ENCODE measurements at regions not wholly inside any gene's neighbourhood (a gene's known extent, or its start where the extent isn't known, plus 50 kb on each side); places are given as distances from the start of the nearest gene placed in this dataset.

GRCh38 chr14:65211341-65211987, 109.1 kb upstream of the MAX start:
- H3K27ac ChIP-seq, result no peak overlapping the region
- DNase-seq, result no peak
- intact Hi-C loops (cut with DNase I; ENCODE audit: low total_unique reads), result no loop called here
- no peaks in the 10 kb centered on the region for H3K36me3 ChIP-seq (ENCODE audit: low read depth, missing control alignments)
- no peaks in the 10 kb centered on the region for H3K4me1 ChIP-seq
- no peaks in the 10 kb centered on the region for H3K27me3 ChIP-seq
- no peak overlapping the region for H3K4me3 ChIP-seq
- no peaks in the 10 kb centered on the region for H3K9me3 ChIP-seq
- TF ChIP-seq, protein P1, sequence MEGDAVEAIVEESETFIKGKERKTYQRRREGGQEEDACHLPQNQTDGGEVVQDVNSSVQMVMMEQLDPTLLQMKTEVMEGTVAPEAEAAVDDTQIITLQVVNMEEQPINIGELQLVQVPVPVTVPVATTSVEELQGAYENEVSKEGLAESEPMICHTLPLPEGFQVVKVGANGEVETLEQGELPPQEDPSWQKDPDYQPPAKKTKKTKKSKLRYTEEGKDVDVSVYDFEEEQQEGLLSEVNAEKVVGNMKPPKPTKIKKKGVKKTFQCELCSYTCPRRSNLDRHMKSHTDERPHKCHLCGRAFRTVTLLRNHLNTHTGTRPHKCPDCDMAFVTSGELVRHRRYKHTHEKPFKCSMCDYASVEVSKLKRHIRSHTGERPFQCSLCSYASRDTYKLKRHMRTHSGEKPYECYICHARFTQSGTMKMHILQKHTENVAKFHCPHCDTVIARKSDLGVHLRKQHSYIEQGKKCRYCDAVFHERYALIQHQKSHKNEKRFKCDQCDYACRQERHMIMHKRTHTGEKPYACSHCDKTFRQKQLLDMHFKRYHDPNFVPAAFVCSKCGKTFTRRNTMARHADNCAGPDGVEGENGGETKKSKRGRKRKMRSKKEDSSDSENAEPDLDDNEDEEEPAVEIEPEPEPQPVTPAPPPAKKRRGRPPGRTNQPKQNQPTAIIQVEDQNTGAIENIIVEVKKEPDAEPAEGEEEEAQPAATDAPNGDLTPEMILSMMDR (IDR thresholded peaks at IDR 0.05), result no peak
- TF ChIP-seq POLR2A (IDR thresholded peaks at IDR 0.05), result no peak
- 83 to 85% methylated on average over 3 of the region's 3 CpGs for WGBS, 2 donors

DNA sequence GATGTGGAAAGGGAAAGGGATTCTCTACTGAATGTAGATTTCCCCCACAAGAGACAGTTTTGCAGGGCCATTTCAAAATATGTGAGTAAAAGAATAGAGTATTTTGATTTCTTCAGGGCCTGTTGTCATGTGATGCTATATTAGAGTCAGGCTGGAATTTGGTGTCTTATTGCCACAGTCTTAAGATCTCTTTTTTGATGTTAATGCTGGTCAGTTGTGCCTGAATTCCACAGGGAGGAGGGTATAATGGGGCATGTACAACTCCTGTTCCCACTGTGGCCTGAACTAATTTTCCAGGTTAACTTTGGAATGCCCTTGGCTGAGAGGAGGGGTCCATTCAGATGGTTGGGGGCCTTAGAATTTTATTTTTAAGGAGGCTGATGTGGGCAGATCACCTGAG, 111.0 kb upstream of the MAX start:
- Histone ChIP-seq H3K36me3 (ENCODE audit: low read depth, missing control alignments) (no peaks in the 10 kb centered on the region), H3K4me1 (no peaks in the 10 kb centered on the region), H3K27me3 (no peaks in the 10 kb centered on the region), H3K27ac (no peak overlapping the region), H3K4me3 (no peak overlapping the region), H3K9me3 (no peaks in the 10 kb centered on the region)
- no peak for DNase-seq
- intact Hi-C loops (cut with DNase I; ENCODE audit: low total_unique reads), result no loop called here
- TF ChIP-seq, protein P1 (IDR thresholded peaks at IDR 0.05), result no peak
- TF ChIP-seq POLR2A (IDR thresholded peaks at IDR 0.05), result no peak

DNA sequence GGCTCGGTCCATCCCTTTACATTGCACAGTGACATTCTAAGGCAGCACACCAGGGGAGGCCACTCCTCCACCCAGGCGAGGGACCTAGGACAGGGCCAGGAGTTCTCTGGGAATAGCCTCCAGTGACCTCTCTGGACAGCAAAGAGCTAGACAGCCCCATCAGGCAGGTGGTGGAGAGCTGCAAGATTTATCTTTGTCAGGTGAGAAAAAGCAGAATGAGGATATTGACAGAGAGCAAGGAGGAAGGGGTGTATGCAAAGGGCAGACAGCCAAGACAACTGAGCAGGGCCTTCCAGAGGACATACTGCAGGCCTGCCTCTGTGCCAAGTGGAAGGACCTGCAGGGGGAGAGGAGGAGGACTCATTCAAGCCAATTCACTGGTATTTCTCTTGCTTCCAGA, 112.4 kb upstream of the MAX start:
- no peaks in the 10 kb centered on the region for H3K36me3 ChIP-seq (ENCODE audit: low read depth, missing control alignments)
- H3K4me1 ChIP-seq, result no peaks in the 10 kb centered on the region
- intact Hi-C loops (cut with DNase I; ENCODE audit: low total_unique reads), result no loop called here
- H3K4me3 ChIP-seq, result no peak overlapping the region
- DNase-seq, result peak; percentile 45
- H3K27me3 ChIP-seq, result no peaks in the 10 kb centered on the region
- TF ChIP-seq, protein P1 (IDR thresholded peaks at IDR 0.05), result no peak
- TF ChIP-seq POLR2A (IDR thresholded peaks at IDR 0.05), result no peak
- H3K27ac ChIP-seq, result no peak overlapping the region
- no peaks in the 10 kb centered on the region for H3K9me3 ChIP-seq
- WGBS, 2 donors, result 63 to 71% methylated on average over 2 of the region's 2 CpGs

DNA sequence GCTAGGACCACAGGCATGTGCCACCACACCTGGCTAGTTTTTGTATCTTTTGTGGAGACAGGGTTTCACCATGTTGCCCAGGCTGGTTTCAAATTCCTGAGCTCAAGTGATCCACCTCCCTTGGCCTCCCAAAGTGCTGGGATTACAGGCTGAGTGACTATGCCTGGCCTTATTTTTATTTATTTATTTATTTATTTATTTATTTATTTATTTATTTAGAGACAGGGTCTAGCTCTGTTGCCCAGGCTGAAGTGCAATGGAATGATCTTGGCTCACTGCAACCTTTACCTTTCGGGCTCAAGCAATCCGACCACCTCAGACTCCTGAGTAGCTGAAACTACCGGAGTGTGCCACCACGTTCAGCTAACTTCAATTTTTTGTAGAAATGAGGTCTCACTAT, 117.0 kb upstream of the MAX start:
- no peak for DNase-seq
- Histone ChIP-seq H3K9me3 (no peaks in the 10 kb centered on the region), H3K4me3 (no peak overlapping the region), H3K36me3 (ENCODE audit: low read depth, missing control alignments) (no peaks in the 10 kb centered on the region), H3K27me3 (no peaks in the 10 kb centered on the region), H3K27ac (no peak overlapping the region), H3K4me1 (no peaks in the 10 kb centered on the region)
- intact Hi-C loops (cut with DNase I; ENCODE audit: low total_unique reads), result no loop called here
- TF ChIP-seq, protein P1 (IDR thresholded peaks at IDR 0.05), result no peak
- TF ChIP-seq POLR2A (IDR thresholded peaks at IDR 0.05), result no peak
- WGBS, 2 donors, result 98 to 100% methylated on average over 4 of the region's 4 CpGs

DNA sequence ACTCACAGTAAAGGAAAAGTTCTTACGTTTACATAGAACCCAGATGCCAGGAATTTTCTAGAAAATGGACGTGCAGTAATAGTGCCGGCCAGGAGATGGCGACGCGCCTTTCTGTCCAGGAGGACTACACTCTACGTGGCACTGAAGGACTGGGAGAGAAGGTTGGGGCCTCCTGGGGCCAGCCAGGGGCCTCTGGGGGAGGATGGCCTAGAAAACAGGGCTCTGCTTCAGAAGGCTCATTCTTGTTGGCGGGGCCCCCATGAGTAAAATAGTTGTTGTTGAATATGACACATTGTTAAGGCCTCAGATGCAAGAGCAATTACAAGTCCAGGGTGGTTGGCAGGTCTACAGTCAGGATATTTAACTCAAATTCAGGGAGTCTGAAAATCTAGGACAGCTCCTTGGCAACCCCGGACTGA, 120.1 kb upstream of the MAX start:
- H3K4me3 ChIP-seq, result no peak overlapping the region
- peak overlapping the region in 1 of 2 donors; percentile 40 for H3K27ac ChIP-seq
- TF ChIP-seq, protein P1 (IDR thresholded peaks at IDR 0.05), result peak; percentile 48 to 75 (median 64)
- no peak for TF ChIP-seq POLR2A (IDR thresholded peaks at IDR 0.05)
- intact Hi-C loops (cut with DNase I; ENCODE audit: low total_unique reads), result no loop called here
- no peaks in the 10 kb centered on the region for H3K9me3 ChIP-seq
- peak; percentile 72 for DNase-seq
- WGBS, 2 donors, result 52 to 56% methylated on average over 9 of the region's 9 CpGs
- no peaks in the 10 kb centered on the region for H3K4me1 ChIP-seq
- no peaks in the 10 kb centered on the region for H3K36me3 ChIP-seq (ENCODE audit: low read depth, missing control alignments)
- no peaks in the 10 kb centered on the region for H3K27me3 ChIP-seq
